ENCODE measurements at regions not wholly inside any gene's neighbourhood (a gene's known extent, or its start where the extent isn't known, plus 50 kb on each side); places are given as distances from the start of the nearest gene placed in this dataset.

- Histone ChIP-seq H3K27me3 (ENCODE audit: control insufficient read depth, low read length) (no peaks in the 10 kb centered on the region), H3K4me3 (ENCODE audit: low read length) (no peak overlapping the region), H3K27ac (ENCODE audit: low read depth, low read length) (no peak overlapping the region), H3K9me3 (ENCODE audit: control insufficient read depth, insufficient read depth, low read length) (no peaks in the 10 kb centered on the region), H3K4me1 (ENCODE audit: control insufficient read depth, low read length) (no peaks in the 10 kb centered on the region), H3K4me2 (ENCODE audit: low read length) (no peak overlapping the region), H3K36me3 (ENCODE audit: control insufficient read depth, low read length) (no peaks in the 10 kb centered on the region), H3F3A (ENCODE audit: control insufficient read depth, insufficient read depth) (no peaks in the 10 kb centered on the region), H3K9me2 (replicated peaks; ENCODE audit: control insufficient read depth, low read length) (no peaks in the 10 kb centered on the region), H3K79me2 (ENCODE audit: control insufficient read depth, low read length) (no peaks in the 10 kb centered on the region), H4K20me1 (ENCODE audit: control insufficient read depth, insufficient read depth, low read depth, low read length) (no peaks in the 10 kb centered on the region)
- TF ChIP-seq CTCF (IDR thresholded peaks at IDR 0.05; ENCODE audit: low read depth, low read length, poor library complexity, severe bottlenecking) (no peak), EZH2phosphoT487 (IDR thresholded peaks at IDR 0.05; ENCODE audit: borderline replicate concordance, low read length) (no peak)
Observed at GRCh38 chr10:25815236-25815635, 118.8 kb upstream of the MYO3A start.

GRCh38 chr10:25815999-25816768, 117.8 kb upstream of the MYO3A start:
- TF ChIP-seq CTCF (IDR thresholded peaks at IDR 0.05; ENCODE audit: low read depth, low read length, poor library complexity, severe bottlenecking) (no peak), EZH2phosphoT487 (IDR thresholded peaks at IDR 0.05; ENCODE audit: borderline replicate concordance, low read length) (no peak)
- Histone ChIP-seq H3K4me2 (ENCODE audit: low read length) (no peak overlapping the region), H3K4me3 (ENCODE audit: low read length) (no peak overlapping the region), H3K79me2 (ENCODE audit: control insufficient read depth, low read length) (no peaks in the 10 kb centered on the region), H3K36me3 (ENCODE audit: control insufficient read depth, low read length) (no peaks in the 10 kb centered on the region), H3K9me3 (ENCODE audit: control insufficient read depth, insufficient read depth, low read length) (no peaks in the 10 kb centered on the region; the same call in 1 of the 2 replicates), H3K4me1 (ENCODE audit: control insufficient read depth, low read length) (peaks cover 7% of the 10 kb centered on the region), H3F3A (ENCODE audit: control insufficient read depth, insufficient read depth) (no peaks in the 10 kb centered on the region), H4K20me1 (ENCODE audit: control insufficient read depth, insufficient read depth, low read depth, low read length) (no peaks in the 10 kb centered on the region), H3K27ac (ENCODE audit: low read depth, low read length) (no peak overlapping the region), H3K27me3 (ENCODE audit: control insufficient read depth, low read length) (no peaks in the 10 kb centered on the region), H3K9me2 (replicated peaks; ENCODE audit: control insufficient read depth, low read length) (no peaks in the 10 kb centered on the region)

- Histone ChIP-seq H4K20me1 (ENCODE audit: control insufficient read depth, insufficient read depth, low read depth, low read length) (no peaks in the 10 kb centered on the region), H3F3A (ENCODE audit: control insufficient read depth, insufficient read depth) (no peaks in the 10 kb centered on the region), H3K4me3 (ENCODE audit: low read length) (no peak overlapping the region), H3K27me3 (ENCODE audit: control insufficient read depth, low read length) (no peaks in the 10 kb centered on the region), H3K36me3 (ENCODE audit: control insufficient read depth, low read length) (no peaks in the 10 kb centered on the region), H3K4me1 (ENCODE audit: control insufficient read depth, low read length) (peaks cover 9% of the 10 kb centered on the region), H3K27ac (ENCODE audit: low read depth, low read length) (no peak overlapping the region), H3K9me2 (replicated peaks; ENCODE audit: control insufficient read depth, low read length) (no peaks in the 10 kb centered on the region), H3K4me2 (ENCODE audit: low read length) (no peak overlapping the region), H3K9me3 (ENCODE audit: control insufficient read depth, insufficient read depth, low read length) (no peaks in the 10 kb centered on the region; the same call in 1 of the 2 replicates), H3K79me2 (ENCODE audit: control insufficient read depth, low read length) (no peaks in the 10 kb centered on the region)
- TF ChIP-seq EZH2phosphoT487 (IDR thresholded peaks at IDR 0.05; ENCODE audit: borderline replicate concordance, low read length), result no peak
Observed at GRCh38 chr10:25817200-25817599, 116.8 kb upstream of the MYO3A start.

GRCh38 chr10:25818751-25819150, 115.3 kb upstream of the MYO3A start:
- no peaks in the 10 kb centered on the region for H3K9me2 ChIP-seq (replicated peaks; ENCODE audit: control insufficient read depth, low read length)
- H3K27ac ChIP-seq (ENCODE audit: low read depth, low read length), result no peak overlapping the region
- peaks cover 9% of the 10 kb centered on the region for H3K4me1 ChIP-seq (ENCODE audit: control insufficient read depth, low read length)
- H3F3A ChIP-seq (ENCODE audit: control insufficient read depth, insufficient read depth), result no peaks in the 10 kb centered on the region
- no peaks in the 10 kb centered on the region for H3K79me2 ChIP-seq (ENCODE audit: control insufficient read depth, low read length)
- TF ChIP-seq EZH2phosphoT487 (IDR thresholded peaks at IDR 0.05; ENCODE audit: borderline replicate concordance, low read length) (no peak), CTCF (IDR thresholded peaks at IDR 0.05; ENCODE audit: low read depth, low read length, poor library complexity, severe bottlenecking) (no peak)
- no peak overlapping the region for H3K4me2 ChIP-seq (ENCODE audit: low read length)
- no peak overlapping the region for H3K4me3 ChIP-seq (ENCODE audit: low read length)
- H3K36me3 ChIP-seq (ENCODE audit: control insufficient read depth, low read length), result no peaks in the 10 kb centered on the region
- no peaks in the 10 kb centered on the region; the same call in 1 of the 2 replicates for H3K9me3 ChIP-seq (ENCODE audit: control insufficient read depth, insufficient read depth, low read length)
- H4K20me1 ChIP-seq (ENCODE audit: control insufficient read depth, insufficient read depth, low read depth, low read length), result no peaks in the 10 kb centered on the region
- H3K27me3 ChIP-seq (ENCODE audit: control insufficient read depth, low read length), result no peaks in the 10 kb centered on the region

All from DOHH2 (cell line).